T-cell (primary cell): ENCODE measurements at regions not wholly inside any gene's neighbourhood (a gene's known extent, or its start where the extent isn't known, plus 50 kb on each side); places are given as distances from the start of the nearest gene placed in this dataset.

Source experiments
- ATAC-seq, 4 experiments: fragments of 200-7000 bp in 3 of 4; fragments of 150-1000 bp in 1 of 4; cut with Tn5 transposase; replicated peaks in 1 of 4; 1 replicate in 3 of 4; 2 replicates in 1 of 4; pipeline ENCODE4 v1.10.0; 2021; ENCODE audit warnings: moderate library complexity in 3 of 4, mild to moderate bottlenecking in 2 of 4, moderate number of reproducible peaks in 1 of 4
- CTCF ChIA-PET, 2 donors: fragments of 300-600 bp; sonication (Branson Sonifier 250); formaldehyde crosslinking; loops; one replicate each; lab custom pipeline; 2022; ENCODE audit warnings: antibody characterized with exemption in 2 of 2; lab: Charles Lee
- POLR2A ChIA-PET, 2 donors: fragments of 300-600 bp; sonication (Branson Sonifier 250); formaldehyde crosslinking; loops; one replicate each; lab custom pipeline; 2022; ENCODE audit warnings: antibody characterized with exemption in 2 of 2; lab: Charles Lee
- DNase-seq, 35 experiments: peaks; one replicate each; pipeline versions ENCODE4 v3.0.0 to v3.0.0-alpha.2; 2013 to 2023
- H3K27ac ChIP-seq: one replicate; pipeline ENCODE4 v1.5.1; 2013; ENCODE audit warnings: low read length
- H3K27me3 ChIP-seq, 2 experiments: replicated peaks in 1 of 2; 1 replicate in 1 of 2; 2 replicates in 1 of 2; pipeline versions ENCODE4 v1.6.1 to v1.7.0; 2013; ENCODE audit warnings: low read length in 1 of 2, mixed read lengths in 1 of 2; ENCODE audit not compliant: control insufficient read depth in 2 of 2, insufficient read depth in 2 of 2; ENCODE audit errors: extremely low read depth in 1 of 2
- H3K36me3 ChIP-seq, 2 donors: 1 replicate in 1 of 2; 2 replicates in 1 of 2; pipeline versions ENCODE4 v1.6.1 to v1.7.0; 2013; ENCODE audit warnings: low read length in 1 of 2; ENCODE audit not compliant: control insufficient read depth in 2 of 2, insufficient read depth in 1 of 2; ENCODE audit errors: extremely low read depth in 1 of 2
- H3K4me1 ChIP-seq, 2 experiments: 1 replicate in 1 of 2; 2 replicates in 1 of 2; pipeline versions ENCODE4 v1.6.1 to v1.7.0; 2013; ENCODE audit warnings: low read length in 2 of 2, mixed read lengths in 1 of 2; ENCODE audit not compliant: insufficient read depth in 2 of 2, control insufficient read depth in 1 of 2; ENCODE audit errors: extremely low read depth in 1 of 2
- H3K4me3 ChIP-seq, 2 donors: 1 replicate in 1 of 2; 2 replicates in 1 of 2; pipeline versions ENCODE4 v1.5.1 to v1.7.0; 2013; ENCODE audit warnings: mild to moderate bottlenecking in 2 of 2, low read length in 1 of 2, moderate library complexity in 1 of 2; ENCODE audit not compliant: control insufficient read depth in 1 of 2; ENCODE audit errors: extremely low read depth in 1 of 2
- H3K9me3 ChIP-seq: 2 replicates; pipeline ENCODE4 v1.7.0; 2013
- H3K27ac Mint-ChIP-seq, 2 donors: one replicate each; pipeline ENCODE4 v1.8.0; 2020 to 2021; ENCODE audit warnings: mild to moderate bottlenecking in 2 of 2, mixed read lengths in 2 of 2
- H3K27me3 Mint-ChIP-seq, 2 donors: one replicate each; pipeline ENCODE4 v1.8.0; 2021 to 2022; ENCODE audit warnings: mixed read lengths in 2 of 2
- H3K36me3 Mint-ChIP-seq: one replicate; pipeline ENCODE4 v1.8.0; 2021; ENCODE audit warnings: mixed read lengths
- H3K4me1 Mint-ChIP-seq, 3 donors: one replicate each; pipeline ENCODE4 v1.8.0; 2020 to 2022; ENCODE audit warnings: mixed read lengths in 3 of 3, mild to moderate bottlenecking in 1 of 3
- H3K4me3 Mint-ChIP-seq, 3 donors: one replicate each; pipeline ENCODE4 v1.8.0; 2020 to 2022; ENCODE audit warnings: mild to moderate bottlenecking in 3 of 3, mixed read lengths in 3 of 3, moderate library complexity in 3 of 3
- H3K9me3 Mint-ChIP-seq, 3 donors: one replicate each; pipeline ENCODE4 v1.8.0; 2020 to 2022; ENCODE audit warnings: mixed read lengths in 3 of 3
- WGBS: methylation state at CpG from one replicate; pipeline ENCODE4 v1.1.5; 2013; ENCODE audit warnings: missing lambda C conversion rate; ENCODE audit not compliant: insufficient coverage; 5-methylcytosine and 5-hydroxymethylcytosine counted together

DNA sequence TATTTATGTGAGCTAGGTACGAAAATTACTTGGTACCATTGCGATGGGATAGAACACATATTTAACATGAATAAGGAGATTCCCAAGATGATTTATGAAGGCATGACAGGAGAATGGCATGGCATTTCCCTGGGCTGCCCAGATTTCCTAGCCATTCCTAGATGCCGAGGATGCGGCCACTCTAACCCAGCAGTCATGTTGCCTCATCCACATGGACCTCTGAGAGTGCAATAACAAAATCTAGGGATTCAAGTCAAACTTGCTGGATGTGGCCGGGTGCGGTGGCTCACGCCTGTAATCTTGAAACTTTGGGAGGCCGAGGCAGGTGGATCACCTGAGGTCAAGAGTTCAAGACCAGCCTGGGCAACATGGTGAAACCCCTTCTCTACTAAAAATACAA lies 110.8 kb upstream of the ARL4C start:
- Mint-ChIP-seq H3K36me3 (no peaks in the 10 kb centered on the region), H3K9me3 (peaks cover 6 to 8% (median 7%) of the 10 kb centered on the region in 3 donors), H3K4me1 (no peaks in the 10 kb centered on the region), H3K4me3 (no peak overlapping the region), H3K27ac (no peak overlapping the region), H3K27me3 (peaks cover 45 to 62% of the 10 kb centered on the region in 2 donors)
- Histone ChIP-seq H3K27ac (no peak overlapping the region), H3K9me3 (no peaks in the 10 kb centered on the region), H3K36me3 (no peaks in the 10 kb centered on the region), H3K4me1 (no peaks in the 10 kb centered on the region), H3K27me3 (peaks cover 0 to 38% of the 10 kb centered on the region in 2 experiments), H3K4me3 (no peak overlapping the region)
- DNase-seq = no peak
- POLR2A ChIA-PET = no interaction called here
- CTCF ChIA-PET = no interaction called here
- WGBS = 76% methylated on average over 7 of the region's 8 CpGs
- no peak for ATAC-seq

DNA sequence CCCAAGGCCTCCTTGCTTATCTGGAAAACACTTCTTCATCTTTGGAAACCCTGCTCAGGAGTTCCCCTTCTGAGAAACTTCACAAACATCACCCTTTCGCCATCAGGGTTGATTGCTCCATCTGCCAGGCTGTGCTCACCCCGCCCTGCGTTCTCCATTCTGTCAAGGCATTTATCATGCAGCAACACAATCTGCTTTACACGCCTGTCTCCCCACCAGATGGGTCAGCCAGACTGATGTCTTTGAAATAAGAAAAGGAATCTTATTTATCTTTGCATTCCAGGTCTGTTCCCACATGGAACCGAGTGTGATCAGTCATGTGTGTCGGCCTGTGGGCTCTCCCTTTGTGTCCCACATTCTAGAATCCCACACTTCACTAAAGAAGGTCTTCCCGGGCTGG lies 110.0 kb upstream of the ARL4C start:
- no peak overlapping the region for H3K27ac Mint-ChIP-seq
- Histone ChIP-seq H3K4me1 (no peaks in the 10 kb centered on the region), H3K27ac (no peak overlapping the region), H3K36me3 (no peaks in the 10 kb centered on the region), H3K27me3 (peaks cover 0 to 38% of the 10 kb centered on the region in 2 experiments), H3K9me3 (no peaks in the 10 kb centered on the region), H3K4me3 (no peak overlapping the region)
- H3K27me3 Mint-ChIP-seq = peaks cover 44 to 56% of the 10 kb centered on the region in 2 donors
- H3K4me3 Mint-ChIP-seq = no peak overlapping the region
- 95% methylated on average over 3 of the region's 7 CpGs for WGBS
- no peaks in the 10 kb centered on the region for H3K36me3 Mint-ChIP-seq
- DNase-seq (no peak), ATAC-seq (no peak)
- ChIA-PET CTCF (no interaction called here), POLR2A (no interaction called here)
- peaks cover under 1 to 3% (median 3%) of the 10 kb centered on the region in 3 donors for H3K9me3 Mint-ChIP-seq
- no peaks in the 10 kb centered on the region for H3K4me1 Mint-ChIP-seq

DNA sequence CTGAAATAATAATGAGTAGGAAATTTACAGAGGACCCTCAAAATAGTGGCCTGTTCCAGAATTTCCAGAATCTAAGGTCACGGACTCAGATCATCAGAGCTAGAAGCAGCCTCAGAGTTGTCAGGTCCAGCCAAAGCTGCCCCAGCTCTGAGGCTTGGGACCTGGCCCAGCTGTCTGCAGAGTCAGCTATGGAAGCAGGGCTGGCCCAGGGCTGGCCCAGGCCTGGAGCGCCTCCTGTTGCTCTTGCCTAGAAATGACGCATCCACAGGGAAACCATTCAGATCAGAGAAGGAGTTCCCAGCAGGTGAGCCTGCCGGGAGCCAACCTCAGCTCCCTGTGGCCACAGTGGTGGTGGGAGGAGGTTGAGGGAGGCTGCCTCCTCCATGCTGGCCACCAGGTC lies 106.7 kb upstream of the ARL4C start:
- H3K4me3 ChIP-seq = no peak overlapping the region
- POLR2A ChIA-PET = no interaction called here
- H3K27ac Mint-ChIP-seq = no peak overlapping the region
- H3K4me3 Mint-ChIP-seq = no peak overlapping the region
- no peaks in the 10 kb centered on the region for H3K9me3 Mint-ChIP-seq
- no peak overlapping the region for H3K27ac ChIP-seq
- no peaks in the 10 kb centered on the region for H3K4me1 ChIP-seq
- no peaks in the 10 kb centered on the region for H3K9me3 ChIP-seq
- H3K36me3 Mint-ChIP-seq = no peaks in the 10 kb centered on the region
- ATAC-seq (no peak), DNase-seq (no peak)
- H3K36me3 ChIP-seq = no peaks in the 10 kb centered on the region
- peaks cover 0 to 36% of the 10 kb centered on the region in 2 experiments for H3K27me3 ChIP-seq
- H3K27me3 Mint-ChIP-seq = peaks cover 33 to 35% of the 10 kb centered on the region in 2 donors
- CTCF ChIA-PET = no interaction called here
- WGBS = 100% methylated on average over 2 of the region's 4 CpGs
- no peaks in the 10 kb centered on the region for H3K4me1 Mint-ChIP-seq

DNA sequence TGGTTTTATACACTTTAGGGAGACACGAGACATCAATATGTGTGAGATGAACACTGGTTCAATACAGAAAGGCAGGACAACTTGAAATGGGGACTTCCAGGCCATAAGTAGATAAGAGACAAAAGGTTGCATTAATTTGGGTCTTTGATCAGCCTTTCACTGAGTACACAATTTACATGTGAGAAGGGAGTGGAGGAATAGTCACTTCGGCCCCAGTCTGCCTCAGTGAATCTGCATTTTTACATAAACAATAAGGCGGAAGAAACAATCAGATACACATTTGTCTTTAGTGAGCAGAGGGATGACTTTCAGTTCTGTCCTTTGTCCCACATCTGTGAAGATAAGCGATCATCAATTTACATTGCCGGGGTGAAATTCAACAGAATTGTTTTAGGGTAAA lies 104.3 kb upstream of the ARL4C start:
- no CpG with 5 or more reads among the region's 5 CpGs for WGBS
- Histone ChIP-seq H3K9me3 (no peaks in the 10 kb centered on the region), H3K27ac (no peak overlapping the region), H3K4me3 (no peak overlapping the region), H3K36me3 (no peaks in the 10 kb centered on the region), H3K4me1 (no peaks in the 10 kb centered on the region), H3K27me3 (peaks cover 0 to 20% of the 10 kb centered on the region in 2 experiments)
- ChIA-PET CTCF (no interaction called here), POLR2A (no interaction called here)
- DNase-seq = no peak
- H3K36me3 Mint-ChIP-seq = no peaks in the 10 kb centered on the region
- H3K27me3 Mint-ChIP-seq = peaks cover 23 to 30% of the 10 kb centered on the region in 2 donors
- no peak overlapping the region for H3K27ac Mint-ChIP-seq
- no peak overlapping the region for H3K4me3 Mint-ChIP-seq
- no peaks in the 10 kb centered on the region for H3K9me3 Mint-ChIP-seq
- no peak for ATAC-seq
- no peaks in the 10 kb centered on the region for H3K4me1 Mint-ChIP-seq

DNA sequence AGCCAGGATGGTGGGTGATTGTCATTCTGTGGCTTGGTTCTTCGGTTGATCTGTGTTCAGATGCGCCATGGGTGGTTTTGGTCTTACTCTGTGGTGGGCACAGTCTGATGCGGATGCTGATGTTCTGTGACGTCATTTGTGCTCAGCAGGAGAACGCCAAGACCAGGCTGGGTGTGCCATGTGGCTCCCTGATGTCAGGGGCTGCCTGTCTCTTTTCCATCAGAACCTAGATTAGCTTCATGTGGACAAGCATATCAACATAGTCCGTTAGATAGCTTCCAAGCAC lies 100.6 kb upstream of the ARL4C start:
- H3K27me3 Mint-ChIP-seq = peaks cover 10 to 25% of the 10 kb centered on the region in 2 donors
- H3K27ac Mint-ChIP-seq = no peak overlapping the region

DNA sequence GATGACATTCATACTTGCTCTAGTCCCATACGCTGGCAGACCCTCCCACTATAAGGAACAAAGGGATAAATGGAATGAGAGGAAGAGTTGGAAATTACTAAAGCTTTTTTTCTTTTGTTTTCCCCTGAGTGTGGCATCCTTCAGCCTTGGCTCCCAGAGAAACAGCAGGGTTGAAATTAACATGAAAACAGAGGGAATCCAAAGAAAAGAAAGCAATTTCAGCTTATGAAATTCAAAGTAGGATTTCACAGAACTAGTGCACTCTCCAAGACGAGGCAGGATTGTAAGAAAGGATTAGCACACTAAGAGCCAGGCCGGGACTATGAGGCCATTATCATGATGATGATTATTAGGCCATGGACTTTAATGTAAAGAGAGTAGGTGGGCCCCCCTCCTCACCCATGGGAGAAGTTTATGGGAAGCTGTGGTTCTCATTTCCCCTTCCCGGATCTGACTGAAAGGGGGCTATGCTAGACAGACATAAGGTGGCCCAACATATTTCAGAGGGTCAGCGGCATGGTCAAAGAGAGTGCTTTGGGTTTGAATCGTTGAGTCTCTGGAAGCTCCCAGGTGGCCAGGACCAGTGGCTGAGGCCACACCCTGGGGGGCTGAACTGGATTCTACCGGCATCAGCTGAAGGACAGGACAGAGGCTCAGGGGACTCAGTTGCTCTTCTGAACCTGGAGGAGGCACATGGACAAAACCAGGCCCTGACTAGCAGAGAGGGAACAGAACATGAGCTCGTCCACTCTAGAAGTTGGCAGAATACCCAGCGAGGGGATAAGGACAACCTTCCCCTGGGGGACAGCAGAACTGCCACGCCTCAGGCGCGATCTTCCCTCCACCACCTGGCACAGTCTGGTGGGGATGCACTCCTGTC lies 100.1 kb upstream of the ARL4C start:
- H3K9me3 ChIP-seq = no peaks in the 10 kb centered on the region
- ChIA-PET CTCF (interaction anchor here (0.5 to 0.6 kb wide), 2 partner anchors 49 to 643 kb away, joined by 3 read pairs; no protein-coding TSS in a partner anchor), POLR2A (interaction anchor here in 1 of 2 donors (0.5 kb wide), 1 partner anchor 845 kb away, joined by 6 read pairs; no protein-coding TSS in a partner anchor)
- H3K36me3 ChIP-seq = no peaks in the 10 kb centered on the region
- H3K27me3 ChIP-seq = peaks cover 0 to 10% of the 10 kb centered on the region in 2 experiments
- no peak overlapping the region for H3K4me3 Mint-ChIP-seq
- no peaks in the 10 kb centered on the region for H3K9me3 Mint-ChIP-seq
- H3K4me1 ChIP-seq = no peaks in the 10 kb centered on the region
- no peak overlapping the region for H3K27ac Mint-ChIP-seq
- H3K4me3 ChIP-seq = no peak overlapping the region
- 76% methylated on average over 2 of the region's 12 CpGs for WGBS
- H3K4me1 Mint-ChIP-seq = no peaks in the 10 kb centered on the region
- ATAC-seq (no peak), DNase-seq (no peak)
- H3K36me3 Mint-ChIP-seq = no peaks in the 10 kb centered on the region
- H3K27me3 Mint-ChIP-seq = peaks cover 12 to 24% of the 10 kb centered on the region in 2 donors
- no peak overlapping the region for H3K27ac ChIP-seq

More for the DNA sequence above, 100.6 kb upstream of the ARL4C start:
- DNase-seq (no peak), ATAC-seq (no peak)
- H3K36me3 Mint-ChIP-seq = no peaks in the 10 kb centered on the region
- no peak overlapping the region for H3K4me3 ChIP-seq
- no peaks in the 10 kb centered on the region for H3K4me1 ChIP-seq
- CTCF ChIA-PET = interaction anchor here (0.5 to 0.6 kb wide), 2 partner anchors 50 to 644 kb away, joined by 3 read pairs; no protein-coding TSS in a partner anchor
- H3K36me3 ChIP-seq = no peaks in the 10 kb centered on the region
- POLR2A ChIA-PET = no interaction called here
- H3K27ac ChIP-seq = no peak overlapping the region
- no peak overlapping the region for H3K4me3 Mint-ChIP-seq
- no peaks in the 10 kb centered on the region for H3K9me3 ChIP-seq
- H3K27me3 ChIP-seq = peaks cover 0 to 10% of the 10 kb centered on the region in 2 experiments
- WGBS = 73% methylated on average over 5 of the region's 6 CpGs
- H3K9me3 Mint-ChIP-seq = no peaks in the 10 kb centered on the region
- H3K4me1 Mint-ChIP-seq = no peaks in the 10 kb centered on the region
